HCT116 (cell line): ENCODE measurements at regions not wholly inside any gene's neighbourhood (a gene's known extent, or its start where the extent isn't known, plus 50 kb on each side); places are given as distances from the start of the nearest gene placed in this dataset.

Source experiments
- ATAC-seq: fragments of 200-7000 bp; cut with Tn5 transposase; 2 replicates; pipeline ENCODE4 v1.9.1; 2020; ENCODE audit warnings: mild to moderate bottlenecking, moderate library complexity
- BruUV-seq: library from RNA; stranded (reverse); fragments of 400-500 nt; replicated peaks from 2 replicates; lab custom pipeline; 2021; lab: Mats Ljungman, UMichigan
- CTCF ChIA-PET: fragments of 300-600 bp; sonication (Branson Sonifier 250); formaldehyde crosslinking; loops from one replicate; lab custom pipeline; 2021; ENCODE audit warnings: antibody characterized with exemption; lab: Charles Lee
- POLR2A ChIA-PET: fragments of 300-600, 350-600 bp; sonication (Branson Sonifier 250); formaldehyde crosslinking; loops from one replicate; lab custom pipeline; 2021; ENCODE audit warnings: antibody characterized with exemption; lab: Charles Lee
- RAD21 ChIA-PET, 2 experiments: fragments of 300-600 bp; sonication (Branson Sonifier 250); formaldehyde crosslinking; loops; one replicate each; lab custom pipeline; 2023; ENCODE audit warnings: low total read pairs in 2 of 2; ENCODE audit not compliant: uncharacterized antibody in 2 of 2, unreplicated experiment in 2 of 2, low non-redundant PET in 1 of 2; lab: Charles Lee
- DNase-seq: peaks from one replicate; pipeline ENCODE4 v3.0.0-alpha.2; 2010; ENCODE audit warnings: low read depth, low spot score
- H2AFZ ChIP-seq: fragments of 200-600 bp; shearing (Covaris generic), sonication (generic); 2 replicates; pipeline ENCODE4 v1.6.1; 2017; ENCODE audit warnings: low read depth, mixed run types, mixed read lengths, antibody characterized with exemption, low read length; ENCODE audit not compliant: poor library complexity, severe bottlenecking
- H3K27ac ChIP-seq: 2 replicates; pipeline ENCODE4 v1.5.1; 2012; ENCODE audit warnings: low read depth, low read length
- H3K27me3 ChIP-seq: fragments of 200-600 bp; sonication (generic); 2 replicates; pipeline ENCODE4 v1.6.1; 2016; ENCODE audit warnings: mixed run types, low read length, mixed read lengths; ENCODE audit not compliant: insufficient read depth
- H3K36me3 ChIP-seq, 2 experiments: fragments of 200-500 bp in 1 of 2; fragments of 200-600 bp in 1 of 2; sonication (Bioruptor generic) in 1 of 2; sonication (generic) in 1 of 2; 2 replicates each; pipeline versions ENCODE4 v1.5.1 to v1.6.1; 2014 to 2016; ENCODE audit warnings: low read length in 2 of 2, inconsistent platforms in 1 of 2, mixed read lengths in 1 of 2, mixed run types in 1 of 2; ENCODE audit not compliant: insufficient read depth in 2 of 2, control insufficient read depth in 1 of 2
- H3K4me1 ChIP-seq, 2 experiments: fragments of 200-600 bp in 1 of 2; sonication (generic) in 1 of 2; 2 replicates each; pipeline versions ENCODE4 v1.5.1 to v1.6.1; 2012 to 2017; ENCODE audit warnings: low read length in 2 of 2, inconsistent platforms in 1 of 2, mild to moderate bottlenecking in 1 of 2, mixed read lengths in 1 of 2, mixed run types in 1 of 2, moderate library complexity in 1 of 2; ENCODE audit not compliant: insufficient read depth in 2 of 2, control insufficient read depth in 1 of 2
- H3K4me2 ChIP-seq: fragments of 200-600 bp; sonication (generic); 2 replicates; pipeline ENCODE4 v1.6.1; 2017; ENCODE audit warnings: mixed run types, low read length, mixed read lengths
- H3K4me3 ChIP-seq, 2 experiments: fragments of 200-600 bp in 1 of 2; sonication (generic) in 1 of 2; replicated peaks in 1 of 2; 2 replicates each; pipeline ENCODE4 v1.5.1; 2011 to 2016; ENCODE audit warnings: low read length in 2 of 2, control low read depth in 1 of 2, low read depth in 1 of 2, mild to moderate bottlenecking in 1 of 2, mixed read lengths in 1 of 2, mixed run types in 1 of 2
- H3K79me2 ChIP-seq: fragments of 200-600 bp; sonication (generic); 2 replicates; pipeline ENCODE4 v1.6.1; 2017; ENCODE audit warnings: mild to moderate bottlenecking, mixed run types, low read length, moderate library complexity, mixed read lengths; ENCODE audit not compliant: insufficient read depth
- H3K9ac ChIP-seq: fragments of 200-600 bp; sonication (generic); 2 replicates; pipeline ENCODE4 v1.6.1; 2016; ENCODE audit warnings: low read length, mixed read lengths
- H3K9me2 ChIP-seq: fragments of 200-600 bp; sonication (generic), shearing (Covaris generic); 2 replicates; pipeline ENCODE4 v1.6.1; 2017; ENCODE audit warnings: mixed run types, mild to moderate bottlenecking, moderate library complexity; ENCODE audit not compliant: insufficient read depth
- H3K9me3 ChIP-seq, 2 experiments: fragments of 200-500 bp in 1 of 2; fragments of 200-600 bp in 1 of 2; sonication (Bioruptor generic) in 1 of 2; sonication (generic) in 1 of 2; 2 replicates each; pipeline ENCODE4 v1.6.1; 2014 to 2017; ENCODE audit warnings: low read length in 2 of 2, mixed read lengths in 2 of 2, inconsistent platforms in 1 of 2, low read depth in 1 of 2, mild to moderate bottlenecking in 1 of 2, mixed run types in 1 of 2, moderate library complexity in 1 of 2; ENCODE audit not compliant: control insufficient read depth in 1 of 2, insufficient read depth in 1 of 2
- H4K20me1 ChIP-seq: fragments of 200-600 bp; sonication (generic), shearing (Covaris generic); 2 replicates; pipeline ENCODE4 v1.6.1; 2017; ENCODE audit warnings: mixed run types, mild to moderate bottlenecking, moderate library complexity; ENCODE audit not compliant: insufficient read depth
- CEBPB ChIP-seq: IDR thresholded peaks from 2 replicates; pipeline ENCODE4 v1.6.1; 2012; ENCODE audit warnings: low read depth
- EGR1 ChIP-seq: IDR thresholded peaks from 2 replicates; pipeline ENCODE4 v1.6.1; 2012; ENCODE audit warnings: low read depth
- ELF1 ChIP-seq: IDR thresholded peaks from 2 replicates; pipeline ENCODE4 v1.6.1; 2012; ENCODE audit warnings: low read depth, borderline replicate concordance
- FOSL1 ChIP-seq: IDR thresholded peaks from 2 replicates; pipeline ENCODE4 v1.6.1; 2012; ENCODE audit warnings: low read depth
- POLR2AphosphoS5 ChIP-seq: IDR thresholded peaks from 2 replicates; pipeline ENCODE4 v1.6.1; 2011; ENCODE audit warnings: mild to moderate bottlenecking, low read depth, low read length, moderate library complexity
- SIN3A ChIP-seq: IDR thresholded peaks from 2 replicates; pipeline ENCODE4 v1.6.1; 2012; ENCODE audit warnings: low read depth
- SP1 ChIP-seq: IDR thresholded peaks from 2 replicates; pipeline ENCODE4 v1.6.1; 2012; ENCODE audit warnings: low read depth
- intact Hi-C: fragments of 100-400 bp; cut with micrococcal nuclease; formaldehyde crosslinking; loops from 2 replicates; pipeline ENCODE4 v1.10.0; 2022
- TF ChIP-seq, protein P1 (sequence below), 3 experiments: fragments of 200-600 bp in 1 of 3; sonication (generic) in 1 of 3; IDR thresholded peaks in 2 of 3; conservative IDR thresholded peaks in 1 of 3; 2 replicates each; pipeline ENCODE4 v1.5.1; 2012 to 2017; ENCODE audit warnings: low read depth in 2 of 3, low read length in 2 of 3, antibody characterized with exemption in 1 of 3, borderline replicate concordance in 1 of 3, control low read depth in 1 of 3, mild to moderate bottlenecking in 1 of 3, mixed read lengths in 1 of 3, mixed run types in 1 of 3, moderate library complexity in 1 of 3; ENCODE audit not compliant: insufficient read depth in 1 of 3
- TF ChIP-seq, protein P2 (sequence below): IDR thresholded peaks from 2 replicates; pipeline ENCODE4 v1.6.1; 2011; ENCODE audit warnings: mild to moderate bottlenecking, low read length, moderate library complexity; ENCODE audit not compliant: insufficient replicate concordance; ENCODE audit errors: extremely low read depth

GRCh38 chr5:116778651-116779280 is 204.1 kb upstream of the SEMA6A start:
- Histone ChIP-seq H3K9ac (no peak overlapping the region), H3K4me2 (no peak overlapping the region), H3K27ac (no peak overlapping the region), H3K9me2 (no peaks in the 10 kb centered on the region), H3K27me3 (no peaks in the 10 kb centered on the region), H4K20me1 (no peaks in the 10 kb centered on the region), H3K36me3 (no peaks in the 10 kb centered on the region), H3K79me2 (no peaks in the 10 kb centered on the region), H2AFZ (no peak overlapping the region), H3K4me3 (no peak overlapping the region), H3K4me1 (no peaks in the 10 kb centered on the region), H3K9me3 (no peaks in the 10 kb centered on the region)
- TF ChIP-seq EGR1 = no peak
- TF ChIP-seq, protein P1, sequence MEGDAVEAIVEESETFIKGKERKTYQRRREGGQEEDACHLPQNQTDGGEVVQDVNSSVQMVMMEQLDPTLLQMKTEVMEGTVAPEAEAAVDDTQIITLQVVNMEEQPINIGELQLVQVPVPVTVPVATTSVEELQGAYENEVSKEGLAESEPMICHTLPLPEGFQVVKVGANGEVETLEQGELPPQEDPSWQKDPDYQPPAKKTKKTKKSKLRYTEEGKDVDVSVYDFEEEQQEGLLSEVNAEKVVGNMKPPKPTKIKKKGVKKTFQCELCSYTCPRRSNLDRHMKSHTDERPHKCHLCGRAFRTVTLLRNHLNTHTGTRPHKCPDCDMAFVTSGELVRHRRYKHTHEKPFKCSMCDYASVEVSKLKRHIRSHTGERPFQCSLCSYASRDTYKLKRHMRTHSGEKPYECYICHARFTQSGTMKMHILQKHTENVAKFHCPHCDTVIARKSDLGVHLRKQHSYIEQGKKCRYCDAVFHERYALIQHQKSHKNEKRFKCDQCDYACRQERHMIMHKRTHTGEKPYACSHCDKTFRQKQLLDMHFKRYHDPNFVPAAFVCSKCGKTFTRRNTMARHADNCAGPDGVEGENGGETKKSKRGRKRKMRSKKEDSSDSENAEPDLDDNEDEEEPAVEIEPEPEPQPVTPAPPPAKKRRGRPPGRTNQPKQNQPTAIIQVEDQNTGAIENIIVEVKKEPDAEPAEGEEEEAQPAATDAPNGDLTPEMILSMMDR (IDR thresholded peaks at IDR 0.05 in 2 of 3, conservative IDR thresholded peaks at IDR 0.05 in 1 of 3; ENCODE audit: borderline replicate concordance in 1 of 3, insufficient read depth in 1 of 3, low read depth in 2 of 3, low read length in 2 of 3) = no peak
- ChIA-PET RAD21 (no interaction called here), POLR2A (interaction anchor here (1.5 kb wide), 1 partner anchor 13 kb away, joined by 3 read pairs; no protein-coding TSS in a partner anchor), CTCF (no interaction called here)
- BruUV-seq = no TSS peak
- DNase-seq (no peak), ATAC-seq (no peak)
- intact Hi-C loops = no loop called here

GRCh38 chr5:116778032-116778431 is 203.4 kb upstream of the SEMA6A start:
- TF ChIP-seq POLR2AphosphoS5 (no peak), EGR1 (no peak), FOSL1 (no peak), SIN3A (no peak), ELF1 (no peak), CEBPB (no peak), SP1 (no peak)
- TF ChIP-seq, protein P2, sequence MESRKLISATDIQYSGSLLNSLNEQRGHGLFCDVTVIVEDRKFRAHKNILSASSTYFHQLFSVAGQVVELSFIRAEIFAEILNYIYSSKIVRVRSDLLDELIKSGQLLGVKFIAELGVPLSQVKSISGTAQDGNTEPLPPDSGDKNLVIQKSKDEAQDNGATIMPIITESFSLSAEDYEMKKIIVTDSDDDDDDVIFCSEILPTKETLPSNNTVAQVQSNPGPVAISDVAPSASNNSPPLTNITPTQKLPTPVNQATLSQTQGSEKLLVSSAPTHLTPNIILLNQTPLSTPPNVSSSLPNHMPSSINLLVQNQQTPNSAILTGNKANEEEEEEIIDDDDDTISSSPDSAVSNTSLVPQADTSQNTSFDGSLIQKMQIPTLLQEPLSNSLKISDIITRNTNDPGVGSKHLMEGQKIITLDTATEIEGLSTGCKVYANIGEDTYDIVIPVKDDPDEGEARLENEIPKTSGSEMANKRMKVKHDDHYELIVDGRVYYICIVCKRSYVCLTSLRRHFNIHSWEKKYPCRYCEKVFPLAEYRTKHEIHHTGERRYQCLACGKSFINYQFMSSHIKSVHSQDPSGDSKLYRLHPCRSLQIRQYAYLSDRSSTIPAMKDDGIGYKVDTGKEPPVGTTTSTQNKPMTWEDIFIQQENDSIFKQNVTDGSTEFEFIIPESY = no peak
- ChIA-PET POLR2A (interaction anchor here (1.5 kb wide), 1 partner anchor 12 kb away, joined by 3 read pairs; no protein-coding TSS in a partner anchor), RAD21 (no interaction called here), CTCF (no interaction called here)
- no peaks in the 10 kb centered on the region for H3K9me3 ChIP-seq
- H3K27me3 ChIP-seq = no peaks in the 10 kb centered on the region
- no peaks in the 10 kb centered on the region for H3K4me1 ChIP-seq
- no peak overlapping the region for H3K4me3 ChIP-seq
- no peak overlapping the region for H3K9ac ChIP-seq
- H3K79me2 ChIP-seq = no peaks in the 10 kb centered on the region
- ATAC-seq (no peak), DNase-seq (no peak)
- no peak overlapping the region for H2AFZ ChIP-seq
- H4K20me1 ChIP-seq = no peaks in the 10 kb centered on the region
- BruUV-seq = no TSS peak
- H3K4me2 ChIP-seq = no peak overlapping the region
- intact Hi-C loops = no loop called here
- no peaks in the 10 kb centered on the region for H3K36me3 ChIP-seq
- H3K27ac ChIP-seq = no peak overlapping the region
- H3K9me2 ChIP-seq = no peaks in the 10 kb centered on the region
